Cardiac fibroblast (primary cell): ENCODE measurements at regions not wholly inside any gene's neighbourhood (a gene's known extent, or its start where the extent isn't known, plus 50 kb on each side); places are given as distances from the start of the nearest gene placed in this dataset.

Experiments
- DNase-seq, 2 donors: peaks; one replicate each; pipeline versions ENCODE4 v3.0.0 to v3.0.0-alpha.2; 2010; ENCODE audit warnings: low read depth in 2 of 2
- H3K4me3 ChIP-seq, 2 donors: replicated peaks in 1 of 2; 1 replicate in 1 of 2; 2 replicates in 1 of 2; pipeline ENCODE4 v1.5.1; 2011; ENCODE audit warnings: low read depth in 2 of 2, low read length in 2 of 2, mild to moderate bottlenecking in 2 of 2, moderate library complexity in 1 of 2
- CTCF ChIP-seq: IDR thresholded peaks from one replicate; pipeline ENCODE4 v1.5.1; 2011; ENCODE audit warnings: low read depth, mild to moderate bottlenecking, low read length, inconsistent platforms

- DNase-seq: no peak
- H3K4me3 ChIP-seq: no peak overlapping the region
- TF ChIP-seq CTCF: no peak
Measured at GRCh38 chr7:33674804-33675411, 230.4 kb upstream of the BMPER start.

DNA sequence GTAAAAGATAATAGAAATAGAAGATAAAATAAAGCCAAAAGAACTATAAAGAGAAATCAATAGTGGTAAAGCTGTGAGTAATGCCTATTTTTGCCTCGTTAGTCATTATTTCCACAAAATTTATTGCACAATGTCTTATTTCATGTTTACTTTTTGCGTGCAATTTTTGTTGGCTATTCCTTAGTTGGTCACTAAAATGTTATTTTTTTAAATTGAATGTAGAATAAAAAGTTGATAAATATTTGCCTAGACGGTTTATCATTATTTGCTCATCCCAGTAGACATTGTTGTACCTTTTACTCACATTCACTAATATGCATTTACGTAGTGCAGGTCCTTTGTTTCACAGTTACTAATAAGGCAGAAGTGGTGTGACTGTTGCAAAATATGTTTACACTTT, 227.8 kb upstream of the BMPER start:
- peak; percentile 54 to 84 for DNase-seq
- no peak for TF ChIP-seq CTCF
- H3K4me3 ChIP-seq: no peak overlapping the region

GRCh38 chr7:33678569-33679335, 226.6 kb upstream of the BMPER start:
- H3K4me3 ChIP-seq: no peak overlapping the region
- no peak for DNase-seq
- TF ChIP-seq CTCF: no peak

- no peak for TF ChIP-seq CTCF
- no peak for DNase-seq
Measured at GRCh38 chr7:33680682-33681081, 224.7 kb upstream of the BMPER start.

GRCh38 chr7:33685503-33685902, 219.8 kb upstream of the BMPER start:
- H3K4me3 ChIP-seq: no peak overlapping the region
- no peak for TF ChIP-seq CTCF
- DNase-seq: no peak

More at GRCh38 chr7:33680682-33681081, 224.7 kb upstream of the BMPER start:
- no peak overlapping the region for H3K4me3 ChIP-seq

DNA sequence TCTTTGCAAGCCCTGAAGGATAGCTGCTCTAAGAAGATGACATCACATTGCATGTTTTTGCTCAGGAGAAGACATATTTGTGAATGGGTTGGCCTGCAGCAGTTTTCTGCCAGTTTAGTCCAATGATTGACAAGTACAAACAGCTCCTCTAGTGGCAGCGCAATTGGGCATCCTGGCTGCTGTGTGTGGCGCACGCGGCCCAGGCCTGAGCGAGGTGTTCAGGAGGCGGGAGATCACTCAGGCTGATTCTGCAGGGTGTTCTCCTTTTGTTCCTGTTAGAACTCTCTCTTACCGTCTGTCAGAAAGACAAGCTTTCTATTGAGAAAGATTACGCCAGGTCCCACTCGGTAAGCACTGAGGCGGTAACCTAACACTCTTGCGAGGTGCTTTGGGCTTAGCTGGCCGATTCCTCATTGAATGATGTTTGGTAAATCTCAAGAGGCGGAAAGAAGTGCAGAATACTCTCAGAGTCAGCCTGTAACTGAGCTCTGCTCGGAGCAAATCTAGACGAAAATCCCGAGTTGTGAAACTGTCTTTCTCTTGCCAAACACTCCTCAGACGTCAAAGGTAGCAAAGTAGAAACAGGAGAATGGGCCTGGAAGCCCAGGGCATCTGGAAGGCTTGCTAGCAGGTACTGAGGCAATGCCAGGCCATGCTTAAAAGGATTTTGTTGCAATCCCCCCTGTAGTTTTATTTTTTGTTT, 219.2 kb upstream of the BMPER start:
- no peak for TF ChIP-seq CTCF
- H3K4me3 ChIP-seq: no peak overlapping the region
- DNase-seq: no peak
